ENCODE measurements at regions not wholly inside any gene's neighbourhood (a gene's known extent, or its start where the extent isn't known, plus 50 kb on each side); places are given as distances from the start of the nearest gene placed in this dataset.

DNA sequence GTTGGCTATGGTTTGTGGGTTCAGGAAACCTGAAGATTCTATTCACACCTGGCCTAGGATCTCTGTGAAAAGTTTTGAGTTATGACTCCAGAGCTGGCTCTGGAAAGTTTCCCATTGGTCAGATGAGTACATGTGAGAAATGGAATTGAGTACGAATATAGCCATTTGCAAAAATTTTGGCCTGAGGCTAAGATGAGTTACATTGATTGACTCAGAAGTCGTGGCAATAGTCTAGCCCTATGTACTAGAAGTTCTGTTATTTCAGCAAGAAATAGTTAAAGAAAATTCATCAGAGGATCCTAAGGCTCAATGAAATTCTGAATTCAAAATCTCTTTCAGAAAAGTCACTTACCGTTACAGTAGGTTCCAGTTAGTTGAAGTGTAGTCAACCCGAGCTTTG lies 109.9 kb downstream of the PTCSC3 start:
- Histone ChIP-seq H3K27ac (no peak overlapping the region), H3K27me3 (no peaks in the 10 kb centered on the region), H3K4me3 (no peak overlapping the region), H3K36me3 (no peaks in the 10 kb centered on the region), H3K4me1 (peaks cover 0 to 22% (median 0%) of the 10 kb centered on the region in 4 donors), H3K9me3 (no peaks in the 10 kb centered on the region)
- 94% methylated on average over 4 of the region's 4 CpGs for WGBS, 2 donors
- no peak for DNase-seq (ENCODE audit: low spot score in 2 of 2)
- TF ChIP-seq POLR2A (IDR thresholded peaks at IDR 0.05) = no peak
- no peak for TF ChIP-seq EP300 (IDR thresholded peaks at IDR 0.05)
- TF ChIP-seq, protein P1, sequence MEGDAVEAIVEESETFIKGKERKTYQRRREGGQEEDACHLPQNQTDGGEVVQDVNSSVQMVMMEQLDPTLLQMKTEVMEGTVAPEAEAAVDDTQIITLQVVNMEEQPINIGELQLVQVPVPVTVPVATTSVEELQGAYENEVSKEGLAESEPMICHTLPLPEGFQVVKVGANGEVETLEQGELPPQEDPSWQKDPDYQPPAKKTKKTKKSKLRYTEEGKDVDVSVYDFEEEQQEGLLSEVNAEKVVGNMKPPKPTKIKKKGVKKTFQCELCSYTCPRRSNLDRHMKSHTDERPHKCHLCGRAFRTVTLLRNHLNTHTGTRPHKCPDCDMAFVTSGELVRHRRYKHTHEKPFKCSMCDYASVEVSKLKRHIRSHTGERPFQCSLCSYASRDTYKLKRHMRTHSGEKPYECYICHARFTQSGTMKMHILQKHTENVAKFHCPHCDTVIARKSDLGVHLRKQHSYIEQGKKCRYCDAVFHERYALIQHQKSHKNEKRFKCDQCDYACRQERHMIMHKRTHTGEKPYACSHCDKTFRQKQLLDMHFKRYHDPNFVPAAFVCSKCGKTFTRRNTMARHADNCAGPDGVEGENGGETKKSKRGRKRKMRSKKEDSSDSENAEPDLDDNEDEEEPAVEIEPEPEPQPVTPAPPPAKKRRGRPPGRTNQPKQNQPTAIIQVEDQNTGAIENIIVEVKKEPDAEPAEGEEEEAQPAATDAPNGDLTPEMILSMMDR (IDR thresholded peaks at IDR 0.05) = no peak

- Histone ChIP-seq H3K36me3 (no peaks in the 10 kb centered on the region), H3K27ac (no peak overlapping the region), H3K9me3 (no peaks in the 10 kb centered on the region), H3K27me3 (no peaks in the 10 kb centered on the region), H3K4me1 (peaks cover 0 to 22% (median 0%) of the 10 kb centered on the region in 4 donors), H3K4me3 (no peak overlapping the region)
- 60 to 67% methylated on average over 3 of the region's 3 CpGs for WGBS, 2 donors
- TF ChIP-seq POLR2A (IDR thresholded peaks at IDR 0.05) (no peak), EP300 (IDR thresholded peaks at IDR 0.05) (no peak)
- TF ChIP-seq, protein P1 (IDR thresholded peaks at IDR 0.05) = no peak
- no peak for DNase-seq (ENCODE audit: low spot score in 2 of 2)
Measured at GRCh38 chr14:36065831-36066230, 110.7 kb downstream of the PTCSC3 start.

- Histone ChIP-seq H3K27me3 (no peaks in the 10 kb centered on the region), H3K27ac (no peak overlapping the region), H3K4me1 (no peaks in the 10 kb centered on the region), H3K9me3 (no peaks in the 10 kb centered on the region), H3K36me3 (no peaks in the 10 kb centered on the region), H3K4me3 (no peak overlapping the region)
- no peak for TF ChIP-seq POLR2A (IDR thresholded peaks at IDR 0.05)
- TF ChIP-seq, protein P1 (IDR thresholded peaks at IDR 0.05) = no peak
- no peak for TF ChIP-seq EP300 (IDR thresholded peaks at IDR 0.05)
- no peak for DNase-seq (ENCODE audit: low spot score in 2 of 2)
- WGBS, 2 donors = 33 to 53% methylated on average over 2 of the region's 2 CpGs
Measured at GRCh38 chr14:36059531-36059930, 117.0 kb downstream of the PTCSC3 start.

DNA sequence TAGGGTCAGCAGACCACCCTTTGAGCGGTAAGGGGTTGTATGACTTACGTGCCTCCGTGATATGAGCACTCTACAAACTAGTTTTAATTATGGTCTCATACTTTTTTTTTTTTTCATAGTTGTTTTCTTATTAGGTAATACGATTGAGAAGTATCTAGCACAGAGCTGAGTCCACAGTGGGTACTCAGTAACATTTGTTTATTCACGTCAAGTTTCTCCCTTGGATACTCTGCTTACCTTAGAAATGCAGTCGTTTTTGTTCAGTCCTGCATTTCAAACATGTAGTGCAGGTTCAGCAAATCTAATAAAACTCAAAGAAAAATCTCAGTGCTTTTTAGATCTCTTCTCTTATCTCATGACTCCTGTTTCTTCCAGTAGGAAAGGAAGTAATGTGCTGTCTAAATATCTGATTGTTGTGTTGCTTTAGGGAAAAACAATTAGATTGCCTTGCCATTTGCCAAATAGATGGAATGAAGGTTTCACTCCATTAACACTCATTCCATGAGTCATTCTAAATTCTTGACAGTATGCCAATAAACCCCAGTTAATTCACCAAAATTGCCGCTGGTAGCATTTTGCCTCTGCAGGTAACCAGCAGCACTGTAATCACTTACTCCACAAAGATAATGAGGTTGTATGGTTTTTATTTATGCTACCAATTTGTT lies 118.9 kb downstream of the PTCSC3 start:
- WGBS, 2 donors = 68 to 77% methylated on average over 7 of the region's 7 CpGs
- H3K36me3 ChIP-seq = no peaks in the 10 kb centered on the region
- no peaks in the 10 kb centered on the region for H3K27me3 ChIP-seq
- TF ChIP-seq EP300 (IDR thresholded peaks at IDR 0.05) (no peak), POLR2A (IDR thresholded peaks at IDR 0.05) (no peak)
- TF ChIP-seq, protein P1 (IDR thresholded peaks at IDR 0.05) = no peak
- DNase-seq (ENCODE audit: low spot score in 2 of 2) = no peak
- H3K27ac ChIP-seq = no peak overlapping the region
- H3K4me1 ChIP-seq = no peaks in the 10 kb centered on the region
- no peak overlapping the region for H3K4me3 ChIP-seq
- no peaks in the 10 kb centered on the region for H3K9me3 ChIP-seq

DNA sequence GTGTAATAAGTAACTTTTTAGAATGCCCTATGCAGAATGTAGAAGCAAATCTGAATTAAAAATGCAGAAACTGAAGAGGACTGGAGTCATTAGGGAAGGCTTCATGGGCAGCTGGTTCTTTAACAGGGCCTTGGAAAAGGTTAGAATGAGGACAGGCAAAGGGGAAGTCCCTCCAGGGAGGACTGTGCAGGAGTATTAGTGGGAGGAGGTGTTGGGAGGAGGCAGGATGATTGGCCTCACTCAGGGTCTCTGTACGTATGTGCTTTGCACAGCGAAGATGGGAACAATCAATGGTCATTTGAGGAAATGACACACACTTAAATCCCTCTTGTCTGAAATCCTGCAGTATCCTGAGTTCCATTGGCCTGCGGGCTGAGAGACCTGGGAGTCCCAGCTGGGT lies 119.7 kb downstream of the PTCSC3 start:
- DNase-seq (ENCODE audit: low spot score in 2 of 2) = no peak
- H3K9me3 ChIP-seq = no peaks in the 10 kb centered on the region
- H3K4me1 ChIP-seq = no peaks in the 10 kb centered on the region
- H3K27me3 ChIP-seq = no peaks in the 10 kb centered on the region
- no peak overlapping the region for H3K27ac ChIP-seq
- WGBS, 2 donors = 49 to 55% methylated on average over 3 of the region's 3 CpGs
- no peak overlapping the region for H3K4me3 ChIP-seq
- TF ChIP-seq, protein P1 (IDR thresholded peaks at IDR 0.05) = no peak
- TF ChIP-seq EP300 (IDR thresholded peaks at IDR 0.05) (no peak), POLR2A (IDR thresholded peaks at IDR 0.05) (no peak)
- H3K36me3 ChIP-seq = no peaks in the 10 kb centered on the region

Measured in tibial nerve (tissue), 4 donors.